ENCODE measurements at regions not wholly inside any gene's neighbourhood (a gene's known extent, or its start where the extent isn't known, plus 50 kb on each side); places are given as distances from the start of the nearest gene placed in this dataset.

- ATAC-seq (no peak), DNase-seq (no peak)
- intact Hi-C loops (cut with DNase I): no loop called here
- Histone ChIP-seq H3K27ac (no peak overlapping the region), H3K9me3 (peaks cover 0 to 3% (median 0%) of the 10 kb centered on the region in 12 donors), H3K4me1 (no peaks in the 10 kb centered on the region), H3K4me3 (no peak overlapping the region), H3K36me3 (no peaks in the 10 kb centered on the region), H3K27me3 (no peaks in the 10 kb centered on the region)
- TF ChIP-seq POLR2A (IDR thresholded peaks at IDR 0.05): no peak
- TF ChIP-seq CTCF (IDR thresholded peaks at IDR 0.05): no peak
Observed at GRCh38 chr1:163450986-163451385, 129.2 kb downstream of the NUF2 start.

GRCh38 chr1:163459539-163459938, 137.8 kb downstream of the NUF2 start:
- no peak for DNase-seq
- Histone ChIP-seq H3K36me3 (no peaks in the 10 kb centered on the region), H3K4me1 (no peaks in the 10 kb centered on the region), H3K27ac (no peak overlapping the region), H3K9me3 (no peaks in the 10 kb centered on the region), H3K4me3 (no peak overlapping the region), H3K27me3 (peaks cover 0 to 4% (median 0%) of the 10 kb centered on the region in 9 donors)
- TF ChIP-seq POLR2A (IDR thresholded peaks at IDR 0.05) (no peak), CTCF (IDR thresholded peaks at IDR 0.05) (no peak)
- intact Hi-C loops (cut with DNase I): no loop called here
- ATAC-seq: peak in 1 of 4 donors; percentile 30
- WGBS, 4 donors: 59 to 70% (median 62%) methylated on average over 4 of the region's 4 CpGs

GRCh38 chr1:163467289-163467688, 145.5 kb downstream of the NUF2 start:
- H3K4me1 ChIP-seq: no peaks in the 10 kb centered on the region
- H3K36me3 ChIP-seq: no peaks in the 10 kb centered on the region
- 36 to 72% (median 62%) methylated on average over 1 of the region's 1 CpG for WGBS, 4 donors
- H3K27ac ChIP-seq: no peak overlapping the region
- no peak for ATAC-seq
- TF ChIP-seq CTCF (IDR thresholded peaks at IDR 0.05): no peak
- no peak for TF ChIP-seq POLR2A (IDR thresholded peaks at IDR 0.05)
- intact Hi-C loops (cut with DNase I): no loop called here
- no peaks in the 10 kb centered on the region for H3K9me3 ChIP-seq
- no peak overlapping the region for H3K4me3 ChIP-seq
- DNase-seq: no peak
- H3K27me3 ChIP-seq: no peaks in the 10 kb centered on the region

- no peak overlapping the region for H3K27ac ChIP-seq
- DNase-seq (no peak), ATAC-seq (no peak)
- no peaks in the 10 kb centered on the region for H3K4me1 ChIP-seq
- 75 to 86% (median 79%) methylated on average over 13 of the region's 13 CpGs for WGBS, 4 donors
- H3K4me3 ChIP-seq: no peak overlapping the region
- intact Hi-C loops (cut with DNase I): no loop called here
- H3K9me3 ChIP-seq: no peaks in the 10 kb centered on the region
- H3K27me3 ChIP-seq: no peaks in the 10 kb centered on the region
- TF ChIP-seq POLR2A (IDR thresholded peaks at IDR 0.05) (no peak), CTCF (IDR thresholded peaks at IDR 0.05) (no peak)
- no peaks in the 10 kb centered on the region for H3K36me3 ChIP-seq
Observed at GRCh38 chr1:163471779-163472650, 150.3 kb downstream of the NUF2 start.

Data from heart left ventricle (tissue), 16 donors.